NK-92 (cell line): ENCODE measurements at regions not wholly inside any gene's neighbourhood (a gene's known extent, or its start where the extent isn't known, plus 50 kb on each side); places are given as distances from the start of the nearest gene placed in this dataset.

Experiments
- DNase-seq: peaks from one replicate; lab custom pipeline; 2025; ENCODE audit not compliant: unreplicated experiment; lab: John Stamatoyannopoulos, UW

GRCh38 chr20:23282111-23282510 lies 68.5 kb upstream of the NXT1 start:
- no peak for DNase-seq

- DNase-seq, result no peak
These were observed 70.8 kb upstream of the NXT1 start for GRCh38 chr20:23279836-23280235.

GRCh38 chr20:23278172-23278571 lies 72.4 kb upstream of the NXT1 start:
- DNase-seq, result no peak

GRCh38 chr20:23277316-23277715 lies 73.3 kb upstream of the NXT1 start:
- no peak for DNase-seq

- DNase-seq, result no peak
These were observed 76.8 kb upstream of the NXT1 start for GRCh38 chr20:23273776-23274175.

- DNase-seq, result no peak
These were observed 78.2 kb upstream of the NXT1 start for GRCh38 chr20:23272176-23273029.

- no peak for DNase-seq
These were observed 80.1 kb upstream of the NXT1 start for GRCh38 chr20:23270382-23270911.

GRCh38 chr20:23269954-23270353 lies 80.6 kb upstream of the NXT1 start:
- DNase-seq, result no peak

- no peak for DNase-seq
These were observed 81.7 kb upstream of the NXT1 start for GRCh38 chr20:23268792-23269354.

GRCh38 chr20:23267909-23268308 lies 82.7 kb upstream of the NXT1 start:
- no peak for DNase-seq

- DNase-seq, result no peak
These were observed 83.8 kb upstream of the NXT1 start for GRCh38 chr20:23266530-23267398.

- DNase-seq, result no peak
These were observed 85.4 kb upstream of the NXT1 start for GRCh38 chr20:23265226-23265625.

- no peak for DNase-seq
These were observed 86.0 kb upstream of the NXT1 start for GRCh38 chr20:23264545-23264944.

- DNase-seq, result no peak
These were observed 90.3 kb upstream of the NXT1 start for GRCh38 chr20:23260181-23260840.

- DNase-seq, result no peak
These were observed 91.9 kb upstream of the NXT1 start for GRCh38 chr20:23258747-23259121.

GRCh38 chr20:23257848-23258746 lies 92.5 kb upstream of the NXT1 start:
- no peak for DNase-seq

GRCh38 chr20:23257106-23257761 lies 93.4 kb upstream of the NXT1 start:
- no peak for DNase-seq

GRCh38 chr20:23255716-23256385 lies 94.7 kb upstream of the NXT1 start:
- DNase-seq, result no peak

- no peak for DNase-seq
These were observed 95.5 kb upstream of the NXT1 start for GRCh38 chr20:23255106-23255505.
